HEK293 (cell line): ENCODE measurements at regions not wholly inside any gene's neighbourhood (a gene's known extent, or its start where the extent isn't known, plus 50 kb on each side); places are given as distances from the start of the nearest gene placed in this dataset.

Experiments used
- CTCF ChIA-PET: fragments of 350-600 bp; formaldehyde crosslinking; extraction: SDS; loops from one replicate; lab custom pipeline; 2021; ENCODE audit warnings: antibody characterized with exemption; lab: Yijun Ruan, JAX
- POLR2A ChIA-PET: fragments of 300-600 bp; formaldehyde crosslinking; extraction: SDS; loops from one replicate; lab custom pipeline; 2020; ENCODE audit warnings: antibody characterized with exemption, inconsistent platforms; lab: Yijun Ruan, JAX
- H3K27ac ChIP-seq: fragments of 200-500 bp; sonication (Bioruptor generic); 2 replicates; pipeline ENCODE4 v1.5.1; 2014; ENCODE audit warnings: low read depth, low read length, control low read depth, inconsistent platforms; ENCODE audit errors: extremely low read depth
- H3K36me3 ChIP-seq, 2 experiments: fragments of 200-500 bp in 1 of 2; sonication (Bioruptor generic) in 1 of 2; 1 replicate in 1 of 2; 2 replicates in 1 of 2; pipeline ENCODE4 v1.5.1; 2014 to 2017; ENCODE audit warnings: inconsistent platforms in 2 of 2, low read length in 2 of 2; ENCODE audit not compliant: control insufficient read depth in 2 of 2, insufficient read depth in 1 of 2
- H3K4me1 ChIP-seq: fragments of 200-500 bp; sonication (Bioruptor generic); 2 replicates; pipeline ENCODE4 v1.5.1; 2014; ENCODE audit warnings: mild to moderate bottlenecking, low read length, inconsistent platforms; ENCODE audit not compliant: control insufficient read depth, insufficient read depth
- H3K4me3 ChIP-seq: 2 replicates; pipeline ENCODE4 v1.5.1; 2011; ENCODE audit warnings: low read depth, mild to moderate bottlenecking, control low read depth, low read length, moderate library complexity
- H3K9me3 ChIP-seq: fragments of 200-500 bp; sonication (Bioruptor generic); 2 replicates; pipeline ENCODE4 v1.5.1; 2014; ENCODE audit warnings: low read depth, low read length, inconsistent platforms; ENCODE audit not compliant: control insufficient read depth, insufficient read depth
- MEIS1 ChIP-seq: sonication (generic); formaldehyde crosslinking; IDR thresholded peaks from 2 replicates; pipeline ENCODE4 v1.8.1; 2022; ENCODE audit warnings: missing genetic modification reagents, mild to moderate bottlenecking, borderline replicate concordance
- MZF1 ChIP-seq: fragments of 450-650 bp; formaldehyde crosslinking; IDR thresholded peaks from 2 replicates; pipeline ENCODE4 v1.5.1; 2017; ENCODE audit warnings: missing biosample characterization, missing genetic modification characterization, borderline replicate concordance
- OVOL3 ChIP-seq: fragments of 450-650 bp; formaldehyde crosslinking; IDR thresholded peaks from 2 replicates; pipeline ENCODE4 v1.5.1; 2016; ENCODE audit warnings: missing biosample characterization, missing genetic modification characterization
- PATZ1 ChIP-seq: fragments of 450-650 bp; formaldehyde crosslinking; IDR thresholded peaks from 2 replicates; pipeline ENCODE4 v1.5.1; 2016; ENCODE audit warnings: missing biosample characterization, missing genetic modification characterization
- SP2 ChIP-seq: fragments of 450-650 bp; formaldehyde crosslinking; IDR thresholded peaks from 2 replicates; pipeline ENCODE4 v1.5.1; 2016; ENCODE audit warnings: missing biosample characterization, missing genetic modification characterization
- ZNF175 ChIP-seq: fragments of 450-650 bp; formaldehyde crosslinking; IDR thresholded peaks from 2 replicates; pipeline ENCODE4 v1.5.1; 2016; ENCODE audit warnings: missing biosample characterization, missing genetic modification characterization
- ZNF391 ChIP-seq: fragments of 450-650 bp; formaldehyde crosslinking; IDR thresholded peaks from 2 replicates; pipeline ENCODE4 v1.5.1; 2016; ENCODE audit warnings: low read depth, missing biosample characterization, missing genetic modification characterization, borderline replicate concordance
- ZNF510 ChIP-seq: fragments of 450-650 bp; formaldehyde crosslinking; IDR thresholded peaks from 2 replicates; pipeline ENCODE4 v1.5.1; 2018; ENCODE audit warnings: mild to moderate bottlenecking, missing genetic modification characterization, missing biosample characterization; ENCODE audit not compliant: insufficient replicate concordance
- ZNF549 ChIP-seq: fragments of 450-650 bp; IDR thresholded peaks from 2 replicates; pipeline ENCODE4 v1.5.1; 2018; ENCODE audit warnings: missing biosample characterization, missing genetic modification characterization, mild to moderate bottlenecking, inconsistent platforms, moderate library complexity
- TF ChIP-seq, protein P1 (sequence below): fragments of 450-650 bp; formaldehyde crosslinking; IDR thresholded peaks from 2 replicates; pipeline ENCODE4 v1.5.1; 2016; ENCODE audit warnings: missing biosample characterization, missing genetic modification characterization

DNA sequence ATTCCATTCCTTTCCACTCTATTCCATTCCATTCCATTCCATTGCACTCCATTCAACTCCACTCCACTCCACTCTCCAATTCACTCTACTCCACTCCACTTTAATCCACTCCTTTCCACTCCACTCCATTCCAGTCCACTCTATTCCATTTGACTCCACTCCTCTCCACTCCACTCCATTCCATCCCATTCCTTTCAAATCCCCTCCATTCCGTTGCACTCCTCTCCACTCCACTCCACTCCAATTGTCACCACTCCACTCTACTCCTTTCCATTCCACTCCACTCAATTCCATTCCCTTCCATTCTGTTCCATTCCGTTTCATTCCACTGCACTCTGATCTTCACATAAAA lies 2563.7 kb upstream of the TPTE start:
- peaks cover 2% of the 10 kb centered on the region; the same call in 1 of the 2 replicates for H3K9me3 ChIP-seq
- no peaks in the 10 kb centered on the region for H3K36me3 ChIP-seq
- POLR2A ChIA-PET, result no interaction called here
- TF ChIP-seq ZNF549, result no peak
- TF ChIP-seq, protein P1, sequence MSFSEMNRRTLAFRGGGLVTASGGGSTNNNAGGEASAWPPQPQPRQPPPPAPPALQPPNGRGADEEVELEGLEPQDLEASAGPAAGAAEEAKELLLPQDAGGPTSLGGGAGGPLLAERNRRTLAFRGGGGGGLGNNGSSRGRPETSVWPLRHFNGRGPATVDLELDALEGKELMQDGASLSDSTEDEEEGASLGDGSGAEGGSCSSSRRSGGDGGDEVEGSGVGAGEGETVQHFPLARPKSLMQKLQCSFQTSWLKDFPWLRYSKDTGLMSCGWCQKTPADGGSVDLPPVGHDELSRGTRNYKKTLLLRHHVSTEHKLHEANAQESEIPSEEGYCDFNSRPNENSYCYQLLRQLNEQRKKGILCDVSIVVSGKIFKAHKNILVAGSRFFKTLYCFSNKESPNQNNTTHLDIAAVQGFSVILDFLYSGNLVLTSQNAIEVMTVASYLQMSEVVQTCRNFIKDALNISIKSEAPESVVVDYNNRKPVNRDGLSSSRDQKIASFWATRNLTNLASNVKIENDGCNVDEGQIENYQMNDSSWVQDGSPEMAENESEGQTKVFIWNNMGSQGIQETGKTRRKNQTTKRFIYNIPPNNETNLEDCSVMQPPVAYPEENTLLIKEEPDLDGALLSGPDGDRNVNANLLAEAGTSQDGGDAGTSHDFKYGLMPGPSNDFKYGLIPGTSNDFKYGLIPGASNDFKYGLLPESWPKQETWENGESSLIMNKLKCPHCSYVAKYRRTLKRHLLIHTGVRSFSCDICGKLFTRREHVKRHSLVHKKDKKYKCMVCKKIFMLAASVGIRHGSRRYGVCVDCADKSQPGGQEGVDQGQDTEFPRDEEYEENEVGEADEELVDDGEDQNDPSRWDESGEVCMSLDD (tag by site-specific recombination), result no peak
- no peak for TF ChIP-seq MZF1 (tag by site-specific recombination)
- no peak for TF ChIP-seq ZNF391
- no peak for TF ChIP-seq PATZ1 (tag by site-specific recombination)
- TF ChIP-seq MEIS1 (CRISPR knock-in tag), result no peak
- TF ChIP-seq ZNF510 (tag by site-specific recombination), result no peak
- no peak for TF ChIP-seq ZNF175 (tag by site-specific recombination)
- TF ChIP-seq OVOL3 (tag by site-specific recombination), result no peak
- no peak for TF ChIP-seq SP2 (tag by site-specific recombination)
- TF ChIP-seq, all 188 proteins: peak for 0
- Histone ChIP-seq H3K4me1 (no peaks in the 10 kb centered on the region), H3K27ac (no peak overlapping the region), H3K4me3 (no peak overlapping the region)
- CTCF ChIA-PET, result no interaction called here
